ENCODE measurements at regions not wholly inside any gene's neighbourhood (a gene's known extent, or its start where the extent isn't known, plus 50 kb on each side); places are given as distances from the start of the nearest gene placed in this dataset.

GRCh38 chr9:13396418-13396817 is 116.9 kb upstream of the MPDZ start:
- Histone ChIP-seq H3K27ac (ENCODE audit: low read length) (no peak overlapping the region), H4K20me1 (ENCODE audit: insufficient read depth, low read length) (no peaks in the 10 kb centered on the region), H3K4me2 (ENCODE audit: low read length) (no peak overlapping the region), H3K9ac (ENCODE audit: low read length) (no peak overlapping the region), H3K4me3 (ENCODE audit: low read length) (no peak overlapping the region), H3K36me3 (replicated peaks; ENCODE audit: low read depth, low read length) (no peaks in the 10 kb centered on the region), H3K9me3 (ENCODE audit: insufficient read depth, low read length) (no peaks in the 10 kb centered on the region), H3K27me3 (ENCODE audit: low read depth, low read length) (no peaks in the 10 kb centered on the region), H2AFZ (ENCODE audit: low read depth, low read length) (no peak overlapping the region), H3K79me2 (ENCODE audit: low read length) (no peaks in the 10 kb centered on the region), H3K4me1 (ENCODE audit: low read length) (no peaks in the 10 kb centered on the region)
- no peak for TF ChIP-seq EZH2phosphoT487 (IDR thresholded peaks at IDR 0.05; ENCODE audit: low read depth)
- no peak for TF ChIP-seq CTCF (IDR thresholded peaks at IDR 0.05; ENCODE audit: low read depth, low read length)

- Histone ChIP-seq H2AFZ (ENCODE audit: low read depth, low read length) (no peak overlapping the region), H3K27me3 (ENCODE audit: low read depth, low read length) (no peaks in the 10 kb centered on the region), H3K9ac (ENCODE audit: low read length) (no peak overlapping the region), H3K4me2 (ENCODE audit: low read length) (no peak overlapping the region), H3K27ac (ENCODE audit: low read length) (no peak overlapping the region), H3K36me3 (replicated peaks; ENCODE audit: low read depth, low read length) (no peaks in the 10 kb centered on the region), H3K4me3 (ENCODE audit: low read length) (no peak overlapping the region), H3K79me2 (ENCODE audit: low read length) (no peaks in the 10 kb centered on the region), H3K9me3 (ENCODE audit: insufficient read depth, low read length) (no peaks in the 10 kb centered on the region), H3K4me1 (ENCODE audit: low read length) (no peaks in the 10 kb centered on the region), H4K20me1 (ENCODE audit: insufficient read depth, low read length) (no peaks in the 10 kb centered on the region)
- TF ChIP-seq CTCF (IDR thresholded peaks at IDR 0.05; ENCODE audit: low read depth, low read length), result no peak
Observed at GRCh38 chr9:13395156-13395555, 115.7 kb upstream of the MPDZ start.

- H3K4me1 ChIP-seq (ENCODE audit: low read length), result no peaks in the 10 kb centered on the region
- H2AFZ ChIP-seq (ENCODE audit: low read depth, low read length), result no peak overlapping the region
- no peaks in the 10 kb centered on the region for H3K27me3 ChIP-seq (ENCODE audit: low read depth, low read length)
- no peaks in the 10 kb centered on the region for H4K20me1 ChIP-seq (ENCODE audit: insufficient read depth, low read length)
- no peaks in the 10 kb centered on the region for H3K79me2 ChIP-seq (ENCODE audit: low read length)
- H3K9ac ChIP-seq (ENCODE audit: low read length), result no peak overlapping the region
- no peak overlapping the region for H3K4me3 ChIP-seq (ENCODE audit: low read length)
- no peak overlapping the region for H3K4me2 ChIP-seq (ENCODE audit: low read length)
- TF ChIP-seq CTCF (IDR thresholded peaks at IDR 0.05; ENCODE audit: low read depth, low read length) (no peak), EZH2phosphoT487 (IDR thresholded peaks at IDR 0.05; ENCODE audit: low read depth) (no peak)
- H3K9me3 ChIP-seq (ENCODE audit: insufficient read depth, low read length), result no peaks in the 10 kb centered on the region
- no peak overlapping the region for H3K27ac ChIP-seq (ENCODE audit: low read length)
- no peaks in the 10 kb centered on the region for H3K36me3 ChIP-seq (replicated peaks; ENCODE audit: low read depth, low read length)
Observed at GRCh38 chr9:13388157-13388556, 108.7 kb upstream of the MPDZ start.

- Histone ChIP-seq H4K20me1 (ENCODE audit: insufficient read depth, low read length) (no peaks in the 10 kb centered on the region), H3K4me1 (ENCODE audit: low read length) (no peaks in the 10 kb centered on the region), H2AFZ (ENCODE audit: low read depth, low read length) (no peak overlapping the region), H3K36me3 (replicated peaks; ENCODE audit: low read depth, low read length) (no peaks in the 10 kb centered on the region), H3K9me3 (ENCODE audit: insufficient read depth, low read length) (no peaks in the 10 kb centered on the region), H3K4me3 (ENCODE audit: low read length) (no peak overlapping the region), H3K27me3 (ENCODE audit: low read depth, low read length) (no peaks in the 10 kb centered on the region), H3K79me2 (ENCODE audit: low read length) (no peaks in the 10 kb centered on the region), H3K4me2 (ENCODE audit: low read length) (no peak overlapping the region), H3K27ac (ENCODE audit: low read length) (no peak overlapping the region), H3K9ac (ENCODE audit: low read length) (no peak overlapping the region)
- no peak for TF ChIP-seq EZH2phosphoT487 (IDR thresholded peaks at IDR 0.05; ENCODE audit: low read depth)
- no peak for TF ChIP-seq CTCF (IDR thresholded peaks at IDR 0.05; ENCODE audit: low read depth, low read length)
Observed at GRCh38 chr9:13387734-13388067, 108.2 kb upstream of the MPDZ start.

All from OCI-LY3 (cell line).